B cell (primary cell): ENCODE measurements at regions not wholly inside any gene's neighbourhood (a gene's known extent, or its start where the extent isn't known, plus 50 kb on each side); places are given as distances from the start of the nearest gene placed in this dataset.

Source experiments
- EZH2 ChIP-seq: IDR thresholded peaks from 2 replicates; pipeline ENCODE4 v1.6.1; 2012; ENCODE audit warnings: borderline replicate concordance, low read depth, mild to moderate bottlenecking, moderate library complexity, low read length; ENCODE audit not compliant: insufficient read depth, poor library complexity, severe bottlenecking
- TF ChIP-seq, protein P1 (sequence below): fragments of 200-600 bp; IDR thresholded peaks from one replicate; pipeline ENCODE4 v1.8.0; 2022; ENCODE audit warnings: antibody characterized with exemption, mild to moderate bottlenecking

DNA sequence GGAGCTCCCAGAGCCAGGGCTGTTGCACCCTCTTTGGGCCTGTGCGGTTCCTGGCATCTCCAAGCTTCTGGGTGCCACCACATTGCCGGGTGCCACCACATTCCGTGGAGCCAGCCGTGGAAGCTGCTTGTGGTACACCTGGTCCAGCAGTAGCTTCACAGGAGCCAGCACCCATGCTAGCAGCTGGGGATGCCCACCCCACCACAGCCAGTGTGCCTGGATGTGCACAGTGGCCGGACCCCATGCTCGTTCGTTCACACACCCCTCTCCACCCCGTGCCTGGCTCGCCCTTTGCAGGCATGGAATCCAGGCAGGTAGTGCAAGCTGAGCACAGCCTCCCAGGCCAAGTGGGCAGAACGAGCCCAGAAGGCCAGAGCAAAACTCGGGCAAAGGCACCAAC lies 1029.8 kb upstream of the GBE1 start:
- no peak for TF ChIP-seq EZH2
- TF ChIP-seq, protein P1, sequence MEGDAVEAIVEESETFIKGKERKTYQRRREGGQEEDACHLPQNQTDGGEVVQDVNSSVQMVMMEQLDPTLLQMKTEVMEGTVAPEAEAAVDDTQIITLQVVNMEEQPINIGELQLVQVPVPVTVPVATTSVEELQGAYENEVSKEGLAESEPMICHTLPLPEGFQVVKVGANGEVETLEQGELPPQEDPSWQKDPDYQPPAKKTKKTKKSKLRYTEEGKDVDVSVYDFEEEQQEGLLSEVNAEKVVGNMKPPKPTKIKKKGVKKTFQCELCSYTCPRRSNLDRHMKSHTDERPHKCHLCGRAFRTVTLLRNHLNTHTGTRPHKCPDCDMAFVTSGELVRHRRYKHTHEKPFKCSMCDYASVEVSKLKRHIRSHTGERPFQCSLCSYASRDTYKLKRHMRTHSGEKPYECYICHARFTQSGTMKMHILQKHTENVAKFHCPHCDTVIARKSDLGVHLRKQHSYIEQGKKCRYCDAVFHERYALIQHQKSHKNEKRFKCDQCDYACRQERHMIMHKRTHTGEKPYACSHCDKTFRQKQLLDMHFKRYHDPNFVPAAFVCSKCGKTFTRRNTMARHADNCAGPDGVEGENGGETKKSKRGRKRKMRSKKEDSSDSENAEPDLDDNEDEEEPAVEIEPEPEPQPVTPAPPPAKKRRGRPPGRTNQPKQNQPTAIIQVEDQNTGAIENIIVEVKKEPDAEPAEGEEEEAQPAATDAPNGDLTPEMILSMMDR: no peak
